ENCODE measurements at regions not wholly inside any gene's neighbourhood (a gene's known extent, or its start where the extent isn't known, plus 50 kb on each side); places are given as distances from the start of the nearest gene placed in this dataset.

DNA sequence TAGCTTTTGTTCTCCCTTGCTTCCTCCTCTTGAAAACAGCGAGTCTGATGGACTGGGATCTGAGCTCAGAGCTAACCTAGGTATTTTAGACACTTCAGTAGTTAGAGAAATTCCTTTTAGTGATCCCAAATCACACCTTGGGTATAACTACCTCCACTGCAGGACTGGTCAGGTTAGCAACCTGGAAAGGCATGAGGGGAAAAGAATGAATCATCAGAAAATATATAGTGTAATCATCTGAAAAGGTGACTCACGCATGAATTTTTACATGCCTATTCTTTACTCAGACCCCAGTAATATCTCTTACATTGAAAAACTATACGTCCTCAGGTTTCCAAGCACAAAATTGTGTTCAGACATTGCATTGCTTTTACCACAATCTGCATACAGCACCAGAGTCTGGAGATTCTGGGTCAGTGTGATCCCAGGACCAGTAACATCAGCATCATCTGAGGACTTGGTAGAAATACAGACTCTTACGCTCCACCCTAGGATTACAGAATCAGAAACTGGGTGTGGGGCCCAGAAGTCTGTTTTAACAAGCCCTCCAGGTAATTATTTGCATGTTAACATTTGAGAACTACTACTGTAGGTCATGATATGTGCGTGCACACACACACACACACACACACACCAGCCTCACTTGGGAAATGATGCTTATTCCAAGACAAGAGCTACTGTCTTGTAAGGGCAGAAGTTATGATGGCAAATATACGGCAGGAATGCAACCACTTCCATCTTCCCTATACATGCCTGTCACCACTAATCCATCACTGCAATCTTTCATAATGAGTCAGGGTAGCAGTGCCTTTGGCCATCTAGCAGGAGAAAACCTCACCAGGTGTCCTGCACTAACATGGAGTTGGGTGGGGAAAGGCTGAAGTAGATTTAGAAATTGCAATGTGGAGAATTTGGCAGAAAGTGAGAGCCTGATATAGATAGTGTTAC, 271.6 kb upstream of the MAP3K1 start:
- DNase-seq, result no peak

DNA sequence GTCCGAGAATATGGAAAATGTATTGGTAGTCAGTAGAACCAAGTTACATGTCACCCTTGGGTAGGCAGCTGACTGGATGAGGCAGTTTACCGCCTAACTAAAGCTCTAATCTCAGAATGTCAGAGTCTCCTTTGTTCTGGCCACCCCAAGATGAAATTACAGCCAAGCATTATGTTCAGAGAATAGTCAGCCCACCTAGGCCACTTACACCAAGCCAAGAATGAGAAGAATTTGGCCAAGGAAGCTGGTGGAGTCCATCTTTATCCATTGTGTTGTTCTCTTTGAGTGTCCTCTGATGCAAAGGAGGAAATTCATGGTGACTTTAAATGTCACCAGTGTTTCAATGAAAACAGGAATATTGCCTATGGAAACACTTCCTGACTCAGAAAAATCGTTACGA, 275.1 kb upstream of the MAP3K1 start:
- DNase-seq, result no peak

DNA sequence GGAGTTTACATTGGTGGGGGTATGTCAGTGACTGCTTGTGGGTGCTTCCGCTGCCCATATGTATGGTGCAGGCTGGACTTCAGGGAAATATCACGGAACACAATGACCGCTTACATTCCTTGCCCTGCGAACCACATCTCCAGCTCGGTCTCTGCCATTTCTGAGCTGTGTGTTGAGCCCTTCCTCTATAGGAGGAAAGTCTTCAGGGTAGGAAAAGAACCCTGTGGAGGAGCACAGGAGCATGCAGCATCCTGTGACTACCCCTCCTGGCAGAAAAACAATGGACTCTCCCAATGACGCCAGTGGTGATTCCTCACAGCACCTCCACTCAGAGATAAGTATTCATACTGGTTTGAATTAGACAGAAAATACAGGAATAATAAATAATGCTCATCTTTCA, 276.8 kb upstream of the MAP3K1 start:
- no peak for DNase-seq

DNA sequence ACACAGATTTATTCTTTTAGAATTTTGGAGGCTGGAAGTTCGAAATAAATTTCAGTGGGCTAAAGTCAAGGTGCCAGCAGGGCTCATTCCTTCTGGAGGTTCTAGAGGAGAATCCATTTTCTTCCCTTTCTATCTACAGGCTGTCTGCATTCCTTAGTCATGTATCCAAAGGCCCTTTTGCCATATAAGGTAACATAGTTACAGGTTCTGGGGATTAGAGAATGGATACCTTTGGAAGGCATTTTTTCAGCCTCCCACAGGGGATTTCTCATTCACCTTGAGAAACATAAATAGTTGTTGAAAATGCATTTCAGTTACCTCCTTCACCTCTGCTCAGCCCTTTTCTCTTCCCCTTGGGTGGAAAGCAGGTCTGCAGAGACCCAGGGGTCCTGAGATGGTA, 280.0 kb upstream of the MAP3K1 start:
- no peak for DNase-seq

DNA sequence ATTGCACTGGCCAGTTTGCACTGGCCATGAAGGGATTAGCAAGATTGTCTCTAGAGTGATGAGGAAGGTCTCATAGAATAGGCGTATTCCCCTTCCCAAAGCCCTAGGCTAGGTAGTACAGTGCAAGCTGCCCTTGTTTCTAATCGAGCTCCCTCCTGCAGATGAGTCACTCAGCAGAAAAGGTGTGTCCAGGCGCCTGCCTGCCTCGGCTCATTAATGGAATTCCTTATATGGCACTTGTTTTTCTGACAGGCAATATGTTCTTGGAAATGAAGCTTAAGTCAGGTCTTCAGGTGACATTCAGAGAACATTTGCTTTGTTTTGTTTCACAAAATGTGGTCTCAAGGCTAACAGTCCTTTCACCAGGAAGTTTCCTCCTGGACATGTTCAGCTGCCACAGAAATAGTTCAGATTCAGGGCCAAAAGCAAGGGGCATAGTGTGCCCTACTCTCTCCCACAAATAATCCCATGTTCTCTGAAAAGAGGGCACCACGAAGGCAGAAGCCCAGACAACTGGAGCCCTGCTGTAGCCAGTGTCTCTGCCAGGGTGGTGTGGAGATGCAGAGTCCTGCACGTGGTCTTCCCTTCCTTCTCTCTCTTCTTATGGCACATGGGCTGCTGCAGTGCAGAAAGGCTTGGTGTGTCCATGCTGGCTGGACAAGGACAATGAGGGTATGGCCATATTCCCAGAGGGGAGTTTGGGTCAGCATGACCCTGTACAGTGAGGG, 281.1 kb upstream of the MAP3K1 start:
- peak; percentile 37 for DNase-seq

DNA sequence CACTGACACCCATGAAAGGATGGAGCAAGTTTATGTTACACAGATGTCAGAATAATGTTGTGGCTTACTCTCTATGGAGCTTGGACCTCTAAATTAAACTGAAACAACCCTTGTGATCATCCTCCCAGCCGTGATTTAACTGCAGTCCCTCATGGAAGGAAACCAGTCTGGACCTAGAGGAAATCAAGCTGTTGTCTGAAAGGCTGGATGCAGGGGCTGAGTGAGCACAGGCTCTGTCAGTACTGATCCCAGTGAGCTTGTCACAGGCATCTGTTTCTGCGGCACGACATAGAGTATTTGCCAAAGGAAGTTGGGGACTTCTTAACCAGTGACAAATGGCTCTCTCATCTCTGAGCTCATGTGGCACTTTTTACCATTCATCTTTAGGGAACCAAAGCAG, 282.9 kb upstream of the MAP3K1 start:
- no peak for DNase-seq

DNA sequence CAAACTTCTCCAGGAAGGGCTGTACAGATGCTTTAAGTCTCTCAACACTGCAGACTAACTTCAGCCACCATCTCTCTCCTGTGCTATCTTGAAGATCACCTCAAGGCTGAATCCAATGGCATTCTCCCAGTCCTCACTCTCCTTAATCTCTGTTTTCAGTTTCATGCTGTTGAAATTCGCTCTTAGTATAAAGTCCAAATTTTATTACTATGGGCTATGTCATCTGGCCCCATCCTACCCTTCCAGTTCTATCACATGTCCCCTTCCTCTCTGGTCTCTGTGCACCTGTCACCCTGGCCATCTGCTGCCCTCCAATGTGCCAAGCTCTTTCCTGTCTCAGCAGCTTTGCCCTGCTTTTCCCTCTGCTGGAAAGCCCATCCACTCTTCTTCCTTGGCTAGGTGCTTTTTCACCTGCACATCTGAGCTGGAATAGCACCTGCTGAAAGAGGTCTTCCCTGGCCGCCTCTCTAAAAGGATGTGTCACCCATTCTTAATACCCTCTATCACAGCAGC, 284.7 kb upstream of the MAP3K1 start:
- DNase-seq, result no peak

DNA sequence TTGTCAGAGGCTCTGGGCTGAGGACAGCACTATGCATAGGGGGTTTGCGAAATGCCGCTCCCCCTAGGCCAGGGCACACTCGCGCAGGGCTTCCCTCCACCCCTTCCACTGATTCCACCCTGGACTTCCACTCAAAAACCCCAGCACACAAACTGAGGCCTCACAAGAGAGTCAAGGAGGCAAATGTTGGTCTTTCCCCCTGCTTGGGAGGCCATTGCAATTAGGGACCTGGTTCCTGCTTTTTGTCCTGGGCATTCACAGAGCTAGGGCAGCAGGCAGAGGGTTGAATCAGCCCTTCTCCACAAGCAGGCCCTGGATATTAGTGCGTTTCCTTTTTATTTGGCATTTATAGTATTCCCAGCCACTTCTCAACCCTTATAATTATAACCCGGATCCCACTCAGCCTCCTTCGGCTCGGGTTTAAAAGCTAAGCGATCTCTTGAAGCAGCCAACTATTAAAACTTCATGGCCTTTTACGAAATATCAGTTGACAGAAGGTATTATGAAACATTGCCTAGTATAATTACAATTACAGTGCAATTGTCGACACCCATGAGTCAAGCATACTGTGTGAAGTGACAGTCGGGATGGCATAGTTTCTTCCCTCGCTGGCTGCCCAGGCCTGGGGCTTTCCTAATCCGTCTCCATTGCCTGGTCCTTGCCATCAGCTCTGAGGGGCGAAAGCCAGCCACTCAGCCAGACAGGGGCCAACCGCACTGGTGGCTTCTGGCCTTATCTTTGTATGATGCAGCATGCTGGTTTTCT, 285.5 kb upstream of the MAP3K1 start:
- no peak for DNase-seq

DNA sequence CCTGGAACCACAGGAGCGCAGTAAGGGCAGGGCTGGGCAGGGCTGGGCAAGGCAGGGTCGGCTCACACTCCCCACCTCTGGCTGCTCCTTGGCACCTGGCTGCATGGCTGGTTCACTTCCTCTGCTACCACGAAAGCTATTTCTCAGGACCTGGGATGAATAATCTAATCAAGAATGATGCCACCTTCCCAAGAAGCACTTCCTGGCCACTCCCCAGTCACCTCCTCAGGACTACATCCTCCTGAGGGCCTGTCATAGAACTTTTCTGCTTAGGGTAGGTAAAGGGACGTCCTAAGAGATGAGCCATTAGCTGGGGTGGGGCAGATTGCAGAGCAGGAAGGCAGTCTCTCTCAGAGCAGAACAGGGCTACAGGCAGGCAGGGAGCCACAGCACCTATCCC, 288.2 kb upstream of the MAP3K1 start:
- DNase-seq, result no peak

DNA sequence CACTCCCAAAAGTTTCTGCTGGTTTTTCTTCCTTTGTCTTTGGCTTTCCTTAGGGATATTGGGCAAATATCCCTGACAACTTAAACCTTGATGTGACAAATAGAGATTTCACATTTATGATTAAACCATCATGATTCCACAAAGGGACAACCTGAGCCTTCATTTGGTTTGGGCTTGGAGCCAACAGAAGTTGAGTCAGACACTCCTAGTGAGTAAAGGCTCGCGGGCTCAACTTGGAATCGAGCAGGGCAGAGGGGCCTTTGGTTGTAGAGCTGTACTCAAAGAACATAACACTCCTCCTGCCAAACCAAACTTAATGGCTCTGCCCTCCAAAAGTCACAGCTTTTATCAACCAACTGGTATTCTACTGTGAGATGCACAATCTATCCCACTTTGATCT, 290.2 kb upstream of the MAP3K1 start:
- DNase-seq, result peak; percentile 25

DNA sequence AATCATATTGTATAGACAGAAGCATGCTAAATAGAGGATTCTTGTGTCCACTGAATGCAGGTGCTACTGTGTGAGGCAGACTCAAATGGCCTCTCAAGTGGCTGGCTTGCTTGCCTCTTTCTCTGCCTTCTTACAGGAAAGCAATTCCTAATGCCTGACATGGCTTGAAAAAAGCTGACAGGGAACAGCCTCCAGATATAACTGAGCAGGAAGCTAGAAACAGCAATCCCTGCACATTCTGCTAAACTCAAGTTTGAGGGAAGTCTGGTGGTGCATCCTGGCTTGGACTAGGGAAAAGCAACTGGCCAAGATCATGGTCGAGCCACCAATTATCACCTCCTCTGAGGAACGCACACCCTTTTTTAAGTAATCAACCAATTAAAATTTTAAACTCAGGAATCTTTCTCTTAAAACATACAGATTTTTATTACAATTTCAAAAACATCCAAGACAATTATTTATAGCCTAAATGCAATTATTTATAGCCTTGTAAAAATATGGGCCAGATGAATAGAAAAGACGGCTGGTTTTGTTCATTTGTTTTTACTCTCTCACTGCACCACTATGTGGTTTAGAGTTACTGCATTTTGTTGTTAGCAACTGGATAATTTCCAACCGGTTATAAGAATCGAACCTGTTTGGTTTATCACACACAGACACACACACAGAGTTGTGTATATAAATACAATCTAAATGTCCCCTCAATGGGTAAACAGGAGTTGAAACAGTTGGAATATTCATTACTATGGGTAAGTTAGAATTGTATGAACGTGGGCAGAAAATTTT, 290.9 kb upstream of the ANKRD55 start:
- DNase-seq, result no peak

DNA sequence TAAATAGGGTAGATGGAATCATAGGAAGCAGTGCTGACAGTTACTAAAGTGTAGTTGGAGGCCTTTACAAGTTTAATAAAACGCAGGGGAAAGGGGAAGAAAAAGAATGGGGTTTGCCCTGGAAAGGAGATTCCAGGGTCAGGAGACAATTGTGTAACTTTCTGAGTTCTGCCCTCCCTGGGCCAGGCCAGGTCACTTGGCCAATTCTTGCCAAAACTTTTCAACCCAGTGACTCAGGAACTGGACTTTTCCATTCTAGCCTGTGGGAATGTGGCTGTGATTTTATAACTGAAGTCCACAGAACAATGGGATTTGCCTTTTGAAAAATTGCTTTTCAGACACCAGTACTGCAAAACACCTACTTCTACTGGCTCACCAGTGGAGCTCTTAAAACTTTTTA, 289.8 kb upstream of the ANKRD55 start:
- peak; percentile 62 for DNase-seq

DNA sequence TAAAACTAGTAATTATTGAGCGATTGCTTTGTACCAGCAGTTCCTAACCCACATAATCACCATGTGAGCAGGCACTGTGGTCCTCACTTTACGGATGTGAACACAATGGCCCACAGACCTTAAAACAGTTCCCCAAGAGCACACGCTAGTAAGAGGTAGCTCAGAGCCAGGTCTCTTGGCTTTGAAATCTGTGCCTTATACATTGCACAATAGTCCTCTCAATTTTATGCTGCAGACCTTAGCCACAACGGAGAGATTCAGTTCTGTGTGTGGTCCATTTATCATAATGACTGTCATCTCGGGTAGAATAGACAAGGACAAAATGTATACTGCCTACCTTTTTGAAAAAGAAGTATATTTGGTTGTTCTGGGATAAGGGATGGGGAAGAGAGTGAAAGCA, 289.0 kb upstream of the ANKRD55 start:
- no peak for DNase-seq

DNA sequence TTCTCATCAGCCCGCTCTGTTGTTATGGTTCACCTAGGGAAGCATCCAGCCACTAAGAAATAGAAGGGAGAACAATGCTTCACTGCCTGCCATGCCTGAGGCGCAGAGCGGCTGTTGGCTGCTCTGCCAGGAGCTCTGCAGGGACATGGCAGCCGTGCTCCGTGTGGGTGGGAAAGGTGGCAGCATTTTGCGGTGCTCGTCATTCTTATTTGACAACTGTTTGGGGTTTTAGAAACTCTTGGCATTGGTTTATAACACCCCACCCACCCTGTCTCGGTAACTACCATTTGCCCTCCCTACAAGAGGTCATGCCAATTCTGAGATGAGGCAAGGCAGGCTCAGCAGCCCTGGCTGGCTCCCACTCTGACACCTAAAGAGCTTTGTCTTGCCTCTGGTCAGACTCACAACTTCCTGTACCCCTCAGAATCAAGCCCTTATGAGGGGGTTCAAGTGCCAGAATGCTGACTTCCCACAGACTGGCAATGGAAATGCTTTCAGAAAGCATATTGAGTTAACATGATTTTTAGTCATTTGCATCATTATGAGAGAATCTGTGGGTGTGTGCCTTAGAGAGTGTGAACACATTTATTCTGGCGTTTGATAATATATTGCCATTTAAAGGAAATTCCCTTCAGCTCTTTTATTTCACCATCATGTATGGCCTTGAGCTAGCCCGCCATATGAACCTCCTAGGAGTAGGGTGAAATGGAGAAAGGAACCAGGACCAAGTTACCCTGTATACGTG, 288.0 kb upstream of the ANKRD55 start:
- no peak for DNase-seq

DNA sequence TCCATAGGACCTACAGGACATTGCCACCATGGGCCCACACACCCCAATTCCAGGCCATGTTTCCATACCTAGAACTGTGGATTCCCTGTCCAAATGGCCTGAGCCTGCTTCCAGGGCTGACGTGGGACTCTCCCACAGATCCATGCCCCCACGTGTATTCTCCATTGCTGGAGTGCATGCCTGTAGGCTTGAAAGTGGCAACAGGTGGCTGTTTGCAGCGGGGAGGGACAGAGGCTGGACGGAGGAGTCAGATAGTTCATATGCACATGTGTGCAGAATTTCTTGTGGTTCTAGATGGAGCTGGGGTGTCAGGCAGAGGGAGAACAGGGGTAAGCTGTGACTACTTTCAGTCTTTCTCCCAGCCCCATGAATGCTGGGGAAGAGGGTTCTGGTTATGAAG, 285.7 kb upstream of the ANKRD55 start:
- no peak for DNase-seq

DNA sequence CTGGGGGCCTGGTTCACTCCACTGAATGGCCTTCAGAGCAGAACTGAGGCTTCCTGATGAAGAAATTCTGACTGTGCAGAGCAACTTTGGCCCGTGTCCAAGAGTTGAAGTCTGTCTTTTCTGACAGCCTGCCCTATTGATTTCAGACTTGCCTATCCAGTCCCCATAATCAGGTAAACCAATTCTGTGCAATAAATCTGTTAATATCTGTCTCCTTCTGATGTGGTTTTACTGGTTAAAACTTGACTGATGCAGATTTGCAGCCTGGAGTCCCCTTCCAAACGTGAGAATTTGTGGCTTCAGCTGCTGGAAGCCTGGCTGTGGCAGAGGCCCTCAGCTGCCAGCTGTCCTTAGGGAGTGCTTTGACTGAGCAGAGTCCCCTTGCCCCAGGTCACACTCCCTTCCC, 283.9 kb upstream of the ANKRD55 start:
- peak; percentile 37 for DNase-seq

DNA sequence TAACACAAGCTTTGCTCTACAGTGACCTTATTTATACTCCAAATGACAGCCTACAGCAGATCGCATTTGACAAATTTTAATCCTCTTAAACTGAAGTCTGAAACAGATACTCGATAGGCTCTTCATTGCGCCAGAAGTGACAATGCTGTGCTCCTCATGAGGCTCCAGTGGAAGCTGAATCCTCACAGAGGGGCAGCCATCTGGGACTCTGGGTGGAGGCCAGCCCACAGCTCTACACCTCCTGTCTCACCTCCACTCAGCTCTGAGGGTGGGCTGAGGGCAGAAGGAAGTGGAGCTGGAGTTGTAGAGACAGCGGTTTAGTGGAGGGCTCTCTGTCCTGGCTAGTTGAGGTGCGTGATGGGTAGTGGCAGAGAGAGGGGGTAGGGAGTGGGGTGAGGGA, 283.3 kb upstream of the ANKRD55 start:
- no peak for DNase-seq

DNA sequence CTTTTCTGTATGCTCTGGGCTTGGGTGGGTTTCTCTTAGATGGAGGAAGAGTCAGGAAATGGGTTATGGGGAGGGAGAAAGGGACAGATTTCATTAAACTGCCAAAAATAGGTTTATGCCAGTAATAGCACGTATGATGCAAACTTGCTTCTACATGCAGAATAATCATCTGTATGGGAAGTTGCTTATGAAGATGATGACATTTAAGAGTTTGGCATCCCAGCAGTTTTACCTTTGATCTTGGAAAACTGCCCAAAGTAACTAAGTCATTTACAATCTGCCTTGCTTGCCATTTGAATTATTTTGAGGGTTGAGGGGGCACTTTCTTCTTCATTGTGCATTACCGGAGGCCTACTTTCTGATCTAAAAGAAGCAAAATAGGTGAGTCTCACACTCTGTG, 282.9 kb upstream of the ANKRD55 start:
- DNase-seq, result no peak

DNA sequence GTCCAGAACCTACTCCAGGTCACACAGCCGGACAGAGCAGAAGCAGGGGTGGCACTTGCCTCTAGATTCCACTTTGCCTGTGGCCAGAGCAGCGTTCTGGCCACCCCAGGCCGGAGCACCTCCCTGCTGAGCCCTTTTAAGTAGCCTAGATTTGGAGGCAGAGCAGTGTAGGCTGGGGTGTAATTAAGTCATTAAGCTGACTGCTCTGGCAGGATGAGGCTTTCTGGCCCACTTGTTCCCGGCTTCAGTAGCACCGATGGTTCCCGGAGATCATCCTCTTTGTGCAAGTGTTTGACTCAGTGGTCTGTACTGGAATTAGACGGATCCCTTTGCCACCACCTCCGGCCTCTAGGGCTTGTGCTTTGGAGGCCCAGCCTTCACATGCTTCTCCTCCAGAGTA, 281.9 kb upstream of the ANKRD55 start:
- no peak for DNase-seq

DNA sequence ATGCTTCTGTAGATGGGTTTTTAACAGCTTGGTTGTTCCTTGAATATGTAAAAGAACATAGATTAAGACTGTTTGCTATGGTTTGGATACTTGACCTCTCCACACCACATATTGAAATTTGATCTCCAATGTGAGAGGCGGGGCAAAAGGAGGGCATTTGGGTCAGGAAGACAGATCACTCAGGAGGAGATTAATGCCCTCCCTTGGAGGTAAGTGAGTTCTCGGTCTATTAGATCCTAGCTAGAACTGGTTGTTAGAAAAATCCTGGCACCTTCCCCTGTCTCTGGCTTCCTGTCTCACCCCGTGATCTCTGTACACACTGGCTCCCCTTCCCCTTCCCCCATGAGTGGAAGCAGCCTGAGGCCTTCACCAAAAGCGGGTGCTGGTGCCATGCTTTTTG, 281.1 kb upstream of the ANKRD55 start:
- DNase-seq, result no peak

DNA sequence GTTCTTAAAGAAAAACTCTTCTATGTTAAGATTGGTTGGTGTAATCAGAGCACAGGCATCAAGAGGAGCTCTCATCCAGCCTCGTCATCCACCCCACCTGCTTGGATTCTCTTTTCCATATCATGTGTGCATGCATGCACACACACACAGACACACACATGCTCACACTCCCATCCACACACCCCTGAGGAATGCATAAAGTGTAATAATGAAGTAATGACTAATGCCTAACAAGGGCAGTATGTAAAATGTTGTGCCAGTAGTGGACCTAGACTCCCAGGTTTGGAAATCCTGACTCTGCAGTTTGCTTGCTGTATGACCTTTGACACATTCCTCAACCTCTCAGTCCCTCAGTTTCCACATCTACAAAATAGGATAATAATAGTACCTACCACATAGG, 280.0 kb upstream of the ANKRD55 start:
- no peak for DNase-seq

Data from dermis blood vessel endothelial cell (primary cell).